Ishikawa (cell line): ENCODE measurements at regions not wholly inside any gene's neighbourhood (a gene's known extent, or its start where the extent isn't known, plus 50 kb on each side); places are given as distances from the start of the nearest gene placed in this dataset.

ENCODE experiments used
- CEBPB ChIP-seq: IDR thresholded peaks from 2 replicates; pipeline ENCODE4 v1.6.1; 2012
- CREB1 ChIP-seq: IDR thresholded peaks from 2 replicates; pipeline ENCODE4 v1.6.1; 2012; ENCODE audit warnings: low read depth
- EGR1 ChIP-seq: IDR thresholded peaks from 2 replicates; pipeline ENCODE4 v1.6.1; 2012
- EP300 ChIP-seq: IDR thresholded peaks from 2 replicates; pipeline ENCODE4 v1.6.1; 2012; ENCODE audit warnings: borderline replicate concordance
- FOXM1 ChIP-seq: IDR thresholded peaks from 2 replicates; pipeline ENCODE4 v1.6.1; 2012; ENCODE audit warnings: low read depth, borderline replicate concordance
- NFIC ChIP-seq: IDR thresholded peaks from 2 replicates; pipeline ENCODE4 v1.6.1; 2012
- RAD21 ChIP-seq: IDR thresholded peaks from 2 replicates; pipeline ENCODE4 v1.6.1; 2012; ENCODE audit warnings: low read depth
- TAF1 ChIP-seq: IDR thresholded peaks from 2 replicates; pipeline ENCODE4 v1.6.1; 2012; ENCODE audit warnings: low read depth, mild to moderate bottlenecking
- TCF12 ChIP-seq: IDR thresholded peaks from 2 replicates; pipeline ENCODE4 v1.6.1; 2012; ENCODE audit warnings: low read depth
- TEAD4 ChIP-seq: IDR thresholded peaks from 2 replicates; pipeline ENCODE4 v1.6.1; 2012
- YY1 ChIP-seq: IDR thresholded peaks from 2 replicates; pipeline ENCODE4 v1.6.1; 2012; ENCODE audit warnings: low read depth
- ZBTB7A ChIP-seq: IDR thresholded peaks from 2 replicates; pipeline ENCODE4 v1.6.1; 2012; ENCODE audit warnings: low read depth
- TF ChIP-seq, protein P1 (sequence below): IDR thresholded peaks from 2 replicates; pipeline ENCODE4 v1.6.1; 2012
- TF ChIP-seq, protein P2 (sequence below): IDR thresholded peaks from 2 replicates; pipeline ENCODE4 v1.6.1; 2012
- TF ChIP-seq, protein P3 (sequence below): IDR thresholded peaks from 2 replicates; pipeline ENCODE4 v1.6.1; 2012; ENCODE audit warnings: low read depth, mild to moderate bottlenecking

DNA sequence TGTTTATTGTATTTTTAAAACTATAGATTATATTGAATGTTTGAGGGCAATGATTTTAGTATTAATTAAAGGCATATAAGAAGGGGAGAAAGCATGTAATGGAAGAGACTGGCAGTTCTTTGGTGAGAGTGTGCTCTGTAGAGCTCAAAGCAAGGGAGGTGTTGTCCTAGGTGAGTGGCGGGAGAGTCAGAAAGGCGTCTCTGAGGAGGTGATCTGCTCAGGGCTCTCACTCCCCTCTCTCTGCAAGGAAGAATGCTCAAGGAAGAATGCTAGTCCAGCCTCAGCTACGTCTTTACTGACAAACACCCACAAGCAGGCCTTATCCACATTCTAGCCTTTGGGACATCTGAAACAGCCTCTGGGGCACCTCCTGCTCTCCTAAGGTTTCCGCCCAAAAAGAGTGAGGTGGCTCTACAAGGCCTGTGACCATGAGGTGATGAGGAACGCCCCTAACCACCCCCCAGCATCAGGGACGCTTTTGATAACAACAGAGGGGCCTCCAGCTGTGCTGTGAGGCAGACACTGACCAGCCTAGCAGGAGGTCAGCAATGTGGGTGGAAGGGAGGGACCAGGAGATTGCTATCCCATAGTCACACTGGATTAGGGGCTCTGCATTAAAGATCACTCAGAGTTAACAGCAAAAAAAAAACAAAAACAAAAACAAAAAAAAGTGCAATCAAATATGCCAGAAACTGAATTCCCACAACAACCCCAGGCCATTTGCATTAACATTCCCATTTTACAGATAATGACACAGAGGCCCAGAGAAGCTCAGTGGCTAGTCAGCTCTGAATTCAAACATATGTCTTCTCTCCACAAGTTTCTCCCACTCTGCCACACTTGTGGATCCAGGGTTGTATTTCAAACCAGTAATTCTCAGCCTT, 202.2 kb upstream of the CTNNB1 start:
- TF ChIP-seq EP300 (no peak), CEBPB (no peak), ZBTB7A (no peak), TEAD4 (no peak), FOXM1 (no peak), YY1 (no peak), NFIC (no peak), CREB1 (no peak), EGR1 (no peak), TCF12 (no peak), TAF1 (no peak), RAD21 (no peak)
- TF ChIP-seq, protein P1, sequence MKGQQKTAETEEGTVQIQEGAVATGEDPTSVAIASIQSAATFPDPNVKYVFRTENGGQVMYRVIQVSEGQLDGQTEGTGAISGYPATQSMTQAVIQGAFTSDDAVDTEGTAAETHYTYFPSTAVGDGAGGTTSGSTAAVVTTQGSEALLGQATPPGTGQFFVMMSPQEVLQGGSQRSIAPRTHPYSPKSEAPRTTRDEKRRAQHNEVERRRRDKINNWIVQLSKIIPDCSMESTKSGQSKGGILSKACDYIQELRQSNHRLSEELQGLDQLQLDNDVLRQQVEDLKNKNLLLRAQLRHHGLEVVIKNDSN: no peak
- TF ChIP-seq, protein P2, sequence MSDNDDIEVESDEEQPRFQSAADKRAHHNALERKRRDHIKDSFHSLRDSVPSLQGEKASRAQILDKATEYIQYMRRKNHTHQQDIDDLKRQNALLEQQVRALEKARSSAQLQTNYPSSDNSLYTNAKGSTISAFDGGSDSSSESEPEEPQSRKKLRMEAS: no peak
- TF ChIP-seq, protein P3, sequence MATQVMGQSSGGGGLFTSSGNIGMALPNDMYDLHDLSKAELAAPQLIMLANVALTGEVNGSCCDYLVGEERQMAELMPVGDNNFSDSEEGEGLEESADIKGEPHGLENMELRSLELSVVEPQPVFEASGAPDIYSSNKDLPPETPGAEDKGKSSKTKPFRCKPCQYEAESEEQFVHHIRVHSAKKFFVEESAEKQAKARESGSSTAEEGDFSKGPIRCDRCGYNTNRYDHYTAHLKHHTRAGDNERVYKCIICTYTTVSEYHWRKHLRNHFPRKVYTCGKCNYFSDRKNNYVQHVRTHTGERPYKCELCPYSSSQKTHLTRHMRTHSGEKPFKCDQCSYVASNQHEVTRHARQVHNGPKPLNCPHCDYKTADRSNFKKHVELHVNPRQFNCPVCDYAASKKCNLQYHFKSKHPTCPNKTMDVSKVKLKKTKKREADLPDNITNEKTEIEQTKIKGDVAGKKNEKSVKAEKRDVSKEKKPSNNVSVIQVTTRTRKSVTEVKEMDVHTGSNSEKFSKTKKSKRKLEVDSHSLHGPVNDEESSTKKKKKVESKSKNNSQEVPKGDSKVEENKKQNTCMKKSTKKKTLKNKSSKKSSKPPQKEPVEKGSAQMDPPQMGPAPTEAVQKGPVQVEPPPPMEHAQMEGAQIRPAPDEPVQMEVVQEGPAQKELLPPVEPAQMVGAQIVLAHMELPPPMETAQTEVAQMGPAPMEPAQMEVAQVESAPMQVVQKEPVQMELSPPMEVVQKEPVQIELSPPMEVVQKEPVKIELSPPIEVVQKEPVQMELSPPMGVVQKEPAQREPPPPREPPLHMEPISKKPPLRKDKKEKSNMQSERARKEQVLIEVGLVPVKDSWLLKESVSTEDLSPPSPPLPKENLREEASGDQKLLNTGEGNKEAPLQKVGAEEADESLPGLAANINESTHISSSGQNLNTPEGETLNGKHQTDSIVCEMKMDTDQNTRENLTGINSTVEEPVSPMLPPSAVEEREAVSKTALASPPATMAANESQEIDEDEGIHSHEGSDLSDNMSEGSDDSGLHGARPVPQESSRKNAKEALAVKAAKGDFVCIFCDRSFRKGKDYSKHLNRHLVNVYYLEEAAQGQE: no peak

DNA sequence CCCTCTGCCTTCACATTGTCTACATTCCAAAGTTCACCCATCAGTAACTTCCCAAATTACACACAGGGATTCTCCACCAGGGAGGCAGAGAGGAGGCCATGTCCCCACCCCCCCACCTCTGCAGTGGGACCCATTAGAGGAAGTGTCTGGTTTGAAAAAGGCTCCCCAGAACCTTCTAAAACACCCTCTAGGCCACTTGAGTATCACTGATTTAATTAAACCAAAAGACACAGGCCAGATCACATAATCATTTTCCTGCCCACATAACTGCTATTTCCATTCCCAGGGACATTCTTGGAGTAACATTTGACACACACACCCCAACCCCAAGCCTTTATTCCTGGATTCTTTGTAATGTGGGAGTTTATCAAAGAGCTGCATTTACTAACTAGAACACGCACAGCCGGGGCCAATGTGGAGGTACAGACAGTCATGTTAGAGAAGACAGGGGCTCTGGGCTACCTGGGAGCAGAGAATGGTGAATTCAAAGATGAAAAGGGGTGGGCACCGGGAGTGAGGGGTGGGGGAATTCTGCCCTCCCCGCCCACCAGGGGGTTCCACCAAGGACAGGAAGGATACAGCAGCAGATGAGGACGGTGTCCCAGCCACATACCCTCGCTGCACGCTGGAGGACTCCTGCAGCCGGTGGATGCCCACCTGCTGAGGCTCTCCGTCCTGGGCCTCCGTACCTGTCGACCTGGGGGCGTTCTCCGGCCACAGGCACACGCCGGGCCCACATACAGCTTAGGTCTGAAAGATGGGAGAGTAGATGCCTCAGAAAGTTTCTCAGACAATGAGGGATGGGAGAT, 201.4 kb upstream of the CTNNB1 start:
- TF ChIP-seq FOXM1 (no peak), EP300 (no peak)
- TF ChIP-seq, protein P2: no peak

DNA sequence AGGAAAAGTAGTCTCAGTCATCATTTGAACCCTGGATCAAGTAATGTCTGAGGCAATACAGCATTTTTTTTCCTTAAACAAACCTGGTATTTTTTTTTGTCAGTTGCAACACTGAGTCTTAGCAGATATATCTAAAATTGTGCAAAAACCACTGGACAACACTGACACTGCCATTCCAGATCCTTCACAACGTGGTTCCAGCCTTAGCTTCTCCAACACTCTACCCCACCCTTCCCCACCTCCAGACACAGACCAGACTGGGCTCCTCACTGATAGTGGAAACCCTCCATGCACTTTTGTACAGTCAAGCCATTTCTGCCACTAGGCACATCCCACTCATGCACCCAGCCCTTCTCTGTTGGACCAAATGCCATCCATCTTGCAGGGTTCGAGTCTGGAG, 199.6 kb upstream of the CTNNB1 start:
- TF ChIP-seq, protein P3: no peak
- no peak for TF ChIP-seq TCF12
- no peak for TF ChIP-seq YY1
- TF ChIP-seq FOXM1: no peak
- TF ChIP-seq CEBPB: no peak
- TF ChIP-seq EGR1: no peak
- no peak for TF ChIP-seq ZBTB7A
- TF ChIP-seq RAD21: no peak
- no peak for TF ChIP-seq NFIC
- TF ChIP-seq TEAD4: no peak
- no peak for TF ChIP-seq TAF1

DNA sequence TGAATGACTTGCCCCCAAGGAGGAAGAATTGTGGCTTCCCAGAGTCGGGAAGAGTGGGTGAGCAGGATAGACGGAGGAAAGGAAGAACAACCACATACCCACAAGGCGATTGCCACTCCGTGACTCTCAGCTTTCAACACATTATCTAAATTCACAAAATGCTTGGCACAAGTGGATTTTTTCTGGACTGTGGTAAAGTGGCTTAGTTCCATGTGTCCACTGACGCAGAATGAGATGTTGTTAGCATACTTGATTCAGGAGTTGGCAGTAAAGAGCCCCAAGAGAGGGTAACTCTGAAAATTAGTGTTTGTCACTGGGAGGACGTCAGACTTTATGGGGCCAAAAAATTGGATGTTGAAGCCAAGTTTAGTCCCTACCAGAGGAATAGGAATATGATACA, 198.8 kb upstream of the CTNNB1 start:
- no peak for TF ChIP-seq YY1
- TF ChIP-seq CEBPB: no peak
- TF ChIP-seq EGR1: no peak
- no peak for TF ChIP-seq EP300
- no peak for TF ChIP-seq TCF12
- TF ChIP-seq, protein P3: no peak
- TF ChIP-seq RAD21: no peak
